ENCODE measurements at regions not wholly inside any gene's neighbourhood (a gene's known extent, or its start where the extent isn't known, plus 50 kb on each side); places are given as distances from the start of the nearest gene placed in this dataset.
A peak's percentile ranks its signal among the peaks of the same experiment; 100 is the strongest.

- ATAC-seq (ENCODE audit: insufficient read depth, low FRiP score), result no peak
- no peak for TF ChIP-seq CTCF (IDR thresholded peaks at IDR 0.05; ENCODE audit: control extremely low read depth, extremely low read depth)
These were observed 182.0 kb upstream of the PPP1R3A start for GRCh38 chr7:114100810-114101209.

GRCh38 chr7:114099337-114099736 is 180.5 kb upstream of the PPP1R3A start:
- Histone ChIP-seq H3K9ac (ENCODE audit: insufficient read depth in 1 of 2, low read length in 2 of 2) (no peak overlapping the region), H3K36me3 (ENCODE audit: control insufficient read depth in 4 of 4, insufficient read depth in 4 of 4, low read length in 4 of 4) (no peaks in the 10 kb centered on the region), H3K27me3 (ENCODE audit: control insufficient read depth in 3 of 3, insufficient read depth in 3 of 3, low read length in 2 of 3) (no peaks in the 10 kb centered on the region), H3K9me3 (ENCODE audit: control insufficient read depth in 4 of 4, insufficient read depth in 3 of 4, low read length in 3 of 4) (no peaks in the 10 kb centered on the region), H3K4me1 (ENCODE audit: control insufficient read depth in 5 of 5, insufficient read depth in 5 of 5, low read length in 5 of 5) (no peaks in the 10 kb centered on the region), H3K4me3 (no peak overlapping the region), H3K27ac (ENCODE audit: low read depth in 1 of 2, low read length in 1 of 2) (no peak overlapping the region)
- ATAC-seq (ENCODE audit: insufficient read depth, low FRiP score) (no peak), DNase-seq (no peak)
- 97 to 99% methylated on average over 3 of the region's 3 CpGs for WGBS, 2 donors
- TF ChIP-seq CTCF (IDR thresholded peaks at IDR 0.05; ENCODE audit: control extremely low read depth, extremely low read depth), result no peak

More at GRCh38 chr7:114100810-114101209, 182.0 kb upstream of the PPP1R3A start:
- Histone ChIP-seq H3K4me1 (ENCODE audit: control insufficient read depth in 5 of 5, insufficient read depth in 5 of 5, low read length in 5 of 5) (no peaks in the 10 kb centered on the region), H3K27me3 (ENCODE audit: control insufficient read depth in 3 of 3, insufficient read depth in 3 of 3, low read length in 2 of 3) (no peaks in the 10 kb centered on the region), H3K9me3 (ENCODE audit: control insufficient read depth in 4 of 4, insufficient read depth in 3 of 4, low read length in 3 of 4) (no peaks in the 10 kb centered on the region), H3K9ac (ENCODE audit: insufficient read depth in 1 of 2, low read length in 2 of 2) (no peak overlapping the region), H3K4me3 (no peak overlapping the region), H3K36me3 (ENCODE audit: control insufficient read depth in 4 of 4, insufficient read depth in 4 of 4, low read length in 4 of 4) (no peaks in the 10 kb centered on the region), H3K27ac (ENCODE audit: low read depth in 1 of 2, low read length in 1 of 2) (no peak overlapping the region)
- no peak for DNase-seq

GRCh38 chr7:114095885-114096284 is 177.1 kb upstream of the PPP1R3A start:
- TF ChIP-seq CTCF (IDR thresholded peaks at IDR 0.05; ENCODE audit: control extremely low read depth, extremely low read depth), result no peak
- Histone ChIP-seq H3K4me1 (ENCODE audit: control insufficient read depth in 5 of 5, insufficient read depth in 5 of 5, low read length in 5 of 5) (no peaks in the 10 kb centered on the region), H3K9ac (ENCODE audit: insufficient read depth in 1 of 2, low read length in 2 of 2) (no peak overlapping the region), H3K4me3 (no peak overlapping the region), H3K9me3 (ENCODE audit: control insufficient read depth in 4 of 4, insufficient read depth in 3 of 4, low read length in 3 of 4) (no peaks in the 10 kb centered on the region), H3K27ac (ENCODE audit: low read depth in 1 of 2, low read length in 1 of 2) (no peak overlapping the region), H3K36me3 (ENCODE audit: control insufficient read depth in 4 of 4, insufficient read depth in 4 of 4, low read length in 4 of 4) (no peaks in the 10 kb centered on the region), H3K27me3 (ENCODE audit: control insufficient read depth in 3 of 3, insufficient read depth in 3 of 3, low read length in 2 of 3) (no peaks in the 10 kb centered on the region)
- DNase-seq (no peak), ATAC-seq (ENCODE audit: insufficient read depth, low FRiP score) (no peak)
- WGBS, 2 donors, result 92 to 95% methylated on average over 4 of the region's 4 CpGs

GRCh38 chr7:114088470-114088940 is 169.7 kb upstream of the PPP1R3A start:
- Histone ChIP-seq H3K36me3 (ENCODE audit: control insufficient read depth in 4 of 4, insufficient read depth in 4 of 4, low read length in 4 of 4) (no peaks in the 10 kb centered on the region), H3K4me1 (ENCODE audit: control insufficient read depth in 5 of 5, insufficient read depth in 5 of 5, low read length in 5 of 5) (peaks cover 0 to 26% (median 3%) of the 10 kb centered on the region in 5 donors), H3K27me3 (ENCODE audit: control insufficient read depth in 3 of 3, insufficient read depth in 3 of 3, low read length in 2 of 3) (peaks cover 0 to 4% (median 4%) of the 10 kb centered on the region in 3 donors), H3K9me3 (ENCODE audit: control insufficient read depth in 4 of 4, insufficient read depth in 3 of 4, low read length in 3 of 4) (peaks cover 0 to 1% (median 0%) of the 10 kb centered on the region in 4 donors), H3K4me3 (no peak overlapping the region), H3K27ac (ENCODE audit: low read depth in 1 of 2, low read length in 1 of 2) (no peak overlapping the region), H3K9ac (ENCODE audit: insufficient read depth in 1 of 2, low read length in 2 of 2) (peak overlapping the region in 1 of 2 donors; percentile 45)
- 47 to 68% methylated on average over 2 of the region's 2 CpGs for WGBS, 2 donors
- ATAC-seq (ENCODE audit: insufficient read depth, low FRiP score) (no peak), DNase-seq (peak in 1 of 3 donors; percentile 50)
- no peak for TF ChIP-seq CTCF (IDR thresholded peaks at IDR 0.05; ENCODE audit: control extremely low read depth, extremely low read depth)

Data from lung (tissue), 11 donors.